HG03108 (cell line): ENCODE measurements at regions not wholly inside any gene's neighbourhood (a gene's known extent, or its start where the extent isn't known, plus 50 kb on each side); places are given as distances from the start of the nearest gene placed in this dataset.
"Not testable (repeated sequence)": the region's sequence is repeated elsewhere in the genome, so short reads cannot be mapped to it uniquely, and the experiment has no call there.

Source experiments
- ATAC-seq: cut with Tn5 transposase; IDR thresholded peaks from one replicate; pipeline ENCODE4 v1.9.1; 2021; ENCODE audit warnings: moderate library complexity; ENCODE audit not compliant: unreplicated experiment

GRCh38 chr3:99586701-99587100 lies 51.7 kb upstream of the COL8A1 start:
- ATAC-seq, result no peak

- no peak for ATAC-seq
These were observed 58.4 kb upstream of the COL8A1 start for GRCh38 chr3:99579965-99580364.

DNA sequence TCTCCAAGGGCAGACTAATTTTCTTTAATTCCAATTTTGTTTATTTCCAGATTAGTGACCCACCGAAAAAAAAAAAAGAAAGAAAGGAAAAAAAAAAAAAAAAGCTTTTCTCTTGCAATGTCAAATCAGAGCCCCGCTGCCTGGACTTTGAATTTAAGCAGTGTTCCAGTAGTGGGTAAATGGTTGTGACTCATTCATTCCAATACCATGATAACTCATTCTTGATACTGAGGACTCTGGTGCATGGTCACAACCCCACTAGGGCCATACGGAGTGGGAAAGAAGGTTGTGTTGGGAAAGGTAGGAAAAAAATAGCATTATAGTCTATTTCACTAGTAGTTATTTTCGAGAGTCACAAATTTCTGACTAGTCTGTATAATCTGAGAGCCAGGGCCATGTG lies 59.1 kb upstream of the COL8A1 start:
- no peak for ATAC-seq

DNA sequence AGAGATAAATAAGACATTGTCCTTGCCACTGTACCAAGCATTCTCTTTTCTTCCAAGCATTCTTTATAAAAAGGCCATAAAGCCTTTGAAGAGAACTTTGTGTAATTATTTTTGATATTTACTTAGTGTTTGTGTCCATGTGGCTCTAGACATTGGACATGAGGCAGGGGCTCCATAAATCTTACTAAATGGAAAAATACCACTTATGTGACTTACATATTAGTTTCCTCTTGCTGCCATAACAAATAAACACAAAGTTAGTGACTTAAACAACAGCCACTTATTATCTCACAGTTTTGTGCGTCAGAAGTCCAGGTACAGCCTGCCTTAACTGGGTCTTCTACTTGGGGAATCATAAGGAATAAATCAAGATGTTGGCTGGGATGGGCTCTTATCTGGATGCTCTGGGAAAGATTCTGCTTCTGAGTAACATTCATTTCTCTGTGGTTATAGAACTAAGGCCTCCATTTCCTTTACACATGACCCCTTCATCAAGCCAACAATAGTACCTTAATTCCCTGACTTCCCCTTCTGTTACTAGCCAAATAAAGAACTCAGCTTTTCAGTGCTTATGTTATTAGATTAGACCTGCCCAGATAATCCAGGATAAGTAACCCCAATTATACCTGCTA lies 59.9 kb upstream of the COL8A1 start:
- no peak for ATAC-seq

- ATAC-seq, result no peak
These were observed 61.4 kb upstream of the COL8A1 start for GRCh38 chr3:99576904-99577559.

- ATAC-seq, result no peak
These were observed 62.7 kb upstream of the COL8A1 start for GRCh38 chr3:99575683-99576082.

DNA sequence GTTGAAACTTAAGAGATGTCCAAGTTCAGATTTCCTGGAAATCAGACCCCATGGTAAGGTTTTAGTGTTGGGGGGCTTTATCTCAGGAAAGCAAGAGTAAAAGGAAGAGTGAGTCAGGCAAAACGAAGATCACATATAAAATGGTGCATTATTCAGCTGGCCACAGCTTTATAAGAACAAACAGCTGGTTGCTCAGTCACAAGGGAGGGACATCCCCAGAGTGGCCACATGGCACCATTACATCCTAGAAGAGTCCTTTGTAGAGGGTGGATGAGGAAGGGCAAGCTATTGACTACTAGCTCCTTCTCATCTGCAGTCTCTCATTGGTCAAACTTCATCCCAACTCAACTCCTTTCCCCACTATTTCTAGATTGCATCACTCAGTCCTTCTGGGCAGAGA lies 68.3 kb upstream of the COL8A1 start:
- no peak for ATAC-seq

DNA sequence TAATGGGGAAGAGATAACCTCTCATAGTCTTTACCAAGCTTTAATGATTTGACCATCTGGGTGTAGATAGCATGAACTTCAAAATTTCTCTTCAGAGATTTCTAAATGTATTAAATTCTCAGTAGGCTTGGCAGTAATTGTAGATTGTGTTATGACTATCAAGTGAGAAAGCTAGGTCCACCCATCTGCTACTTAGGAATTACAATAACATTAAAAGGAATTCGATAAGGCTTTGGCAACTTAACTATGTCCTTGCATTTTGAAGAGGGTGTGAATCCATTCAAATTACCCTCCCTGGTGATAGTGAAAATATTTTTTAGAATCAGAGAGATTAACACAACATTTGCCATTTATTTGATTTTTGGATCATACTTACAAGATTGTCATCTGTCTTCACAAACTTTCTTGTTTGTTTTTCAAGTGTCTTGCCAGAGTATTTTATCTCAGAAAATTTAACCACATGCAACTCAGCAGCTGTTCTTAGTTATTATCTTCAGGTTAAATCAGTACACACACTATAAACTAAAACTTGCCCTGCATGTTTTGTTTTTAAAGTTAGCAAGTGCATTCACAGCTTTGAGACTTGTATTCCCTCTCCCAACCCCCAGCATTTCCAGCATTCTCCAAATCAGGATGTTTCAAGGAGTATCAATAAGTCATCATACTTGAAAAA lies 69.6 kb upstream of the COL8A1 start:
- no peak for ATAC-seq

DNA sequence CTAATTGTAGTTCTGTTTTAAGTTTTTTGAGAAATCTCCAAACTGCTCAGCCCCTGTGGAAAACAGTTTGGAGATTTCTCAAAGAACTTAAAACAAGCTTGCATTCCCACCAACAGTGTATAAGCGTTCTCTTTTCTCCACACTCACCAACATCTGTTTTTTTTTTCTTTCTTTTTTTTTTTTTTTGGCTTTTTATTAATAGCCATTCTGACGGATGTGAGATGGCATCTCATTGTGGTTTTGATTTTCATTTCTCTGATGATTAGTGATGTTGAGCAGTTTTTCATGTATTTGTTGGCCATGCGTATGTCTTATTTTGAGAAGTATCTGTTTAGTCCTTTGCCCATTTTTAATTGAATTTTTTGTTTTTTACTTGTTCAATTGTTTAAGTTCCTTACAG lies 73.1 kb upstream of the COL8A1 start:
- no peak for ATAC-seq

DNA sequence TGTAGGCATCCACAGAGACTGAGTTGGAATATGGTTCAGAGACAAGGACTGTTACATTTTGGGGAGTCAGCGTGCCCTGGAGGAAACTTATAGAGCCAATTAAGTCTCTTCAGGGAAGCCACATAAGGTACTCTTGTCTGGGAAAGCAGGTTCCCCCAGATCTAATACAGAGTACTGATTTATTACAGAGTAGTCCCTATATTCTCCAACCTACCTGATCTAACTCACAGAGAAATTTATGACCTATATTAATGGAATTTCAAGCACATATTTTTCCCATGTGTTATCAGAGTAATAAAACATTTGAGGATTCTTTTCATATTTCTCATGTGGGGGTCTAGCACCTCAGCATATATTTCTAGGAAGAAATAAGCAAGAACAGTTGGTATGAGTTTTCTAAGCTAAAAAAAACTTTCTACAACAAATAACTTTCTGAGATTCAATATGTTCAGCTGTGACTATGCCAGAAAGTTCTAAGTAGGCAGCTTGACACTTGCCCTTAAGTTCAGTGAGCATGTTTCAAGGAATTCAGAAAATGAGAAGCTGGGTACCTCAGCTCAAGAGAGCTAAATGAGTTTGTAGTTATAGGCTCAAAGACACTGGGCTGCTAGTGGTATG lies 75.3 kb upstream of the COL8A1 start:
- no peak for ATAC-seq

GRCh38 chr3:99562138-99562537 lies 76.3 kb upstream of the COL8A1 start:
- ATAC-seq, result no peak

GRCh38 chr3:99561056-99561455 lies 77.3 kb upstream of the COL8A1 start:
- no peak for ATAC-seq

- no peak for ATAC-seq
These were observed 79.2 kb upstream of the COL8A1 start for GRCh38 chr3:99559196-99559595.

GRCh38 chr3:99555885-99556284 lies 82.5 kb upstream of the COL8A1 start:
- ATAC-seq, result not testable (repeated sequence)

DNA sequence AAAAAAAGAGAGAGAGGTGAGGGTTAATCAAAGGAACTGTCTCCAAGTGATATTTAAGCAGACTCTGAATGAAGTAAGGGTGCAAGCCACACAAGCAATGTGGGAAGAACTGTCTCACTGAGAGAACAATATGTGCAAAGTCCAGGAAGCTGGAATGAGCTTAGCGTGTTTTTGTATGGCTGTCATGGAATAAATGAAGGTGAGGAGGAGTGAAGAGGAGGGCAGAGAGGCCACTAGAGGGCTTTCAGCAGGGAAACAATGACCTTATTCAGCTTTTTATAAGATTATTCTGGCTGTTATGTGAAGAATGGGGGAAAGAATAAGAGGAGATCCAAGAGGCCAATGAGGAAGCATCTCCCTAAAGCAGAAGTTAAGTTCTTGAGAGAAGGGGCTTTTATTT lies 86.9 kb upstream of the COL8A1 start:
- ATAC-seq, result no peak

DNA sequence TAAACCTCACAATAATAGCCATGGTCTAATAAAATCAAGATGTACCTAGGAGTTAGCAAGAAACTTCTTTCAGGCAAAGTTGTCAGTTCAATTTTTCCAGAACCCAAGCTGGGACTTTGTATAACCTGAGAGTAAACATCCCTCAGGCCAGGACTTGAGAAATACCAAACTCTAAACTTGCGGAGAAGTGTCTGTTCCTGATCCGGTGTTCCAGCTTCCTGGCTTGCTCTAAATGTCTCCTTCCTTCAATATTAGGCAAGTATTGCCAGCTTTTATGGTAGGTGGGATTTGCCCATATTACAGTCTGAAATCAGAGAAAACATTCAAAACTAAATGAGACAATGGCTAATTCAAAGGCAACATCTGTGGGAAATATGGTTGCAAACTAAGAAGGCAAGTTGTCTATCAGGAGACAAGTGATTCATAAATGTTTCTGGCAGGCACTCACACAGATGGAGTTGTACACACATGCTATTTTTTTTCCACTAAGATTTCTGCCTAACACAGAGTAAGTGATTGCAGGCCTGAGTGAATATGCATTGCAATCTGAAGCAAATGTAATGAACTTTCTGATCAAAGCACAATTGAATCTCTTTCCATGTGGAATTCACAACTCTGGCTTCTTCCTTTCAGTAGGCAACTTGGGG lies 88.3 kb upstream of the COL8A1 start:
- ATAC-seq, result no peak

- ATAC-seq, result no peak
These were observed 89.2 kb upstream of the COL8A1 start for GRCh38 chr3:99549220-99549619.

DNA sequence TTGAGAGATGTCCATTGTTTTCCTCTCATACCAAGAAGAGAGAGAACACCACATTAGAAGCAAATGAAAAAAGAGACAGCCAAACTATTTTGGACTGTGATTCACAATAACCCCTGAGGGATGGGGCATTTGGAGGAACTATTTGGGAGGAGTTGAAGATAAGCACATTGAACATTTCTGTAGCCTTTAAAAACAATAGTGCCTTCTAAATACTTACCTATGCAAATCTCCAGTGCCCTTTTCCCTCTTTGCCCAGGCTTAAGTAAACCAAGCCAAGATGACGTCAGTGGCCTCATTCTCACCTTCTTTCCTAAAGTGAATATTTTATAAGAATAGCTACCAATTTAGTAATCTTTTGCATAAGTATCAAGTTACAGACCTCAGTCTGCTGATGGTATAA lies 89.7 kb upstream of the COL8A1 start:
- ATAC-seq, result no peak

DNA sequence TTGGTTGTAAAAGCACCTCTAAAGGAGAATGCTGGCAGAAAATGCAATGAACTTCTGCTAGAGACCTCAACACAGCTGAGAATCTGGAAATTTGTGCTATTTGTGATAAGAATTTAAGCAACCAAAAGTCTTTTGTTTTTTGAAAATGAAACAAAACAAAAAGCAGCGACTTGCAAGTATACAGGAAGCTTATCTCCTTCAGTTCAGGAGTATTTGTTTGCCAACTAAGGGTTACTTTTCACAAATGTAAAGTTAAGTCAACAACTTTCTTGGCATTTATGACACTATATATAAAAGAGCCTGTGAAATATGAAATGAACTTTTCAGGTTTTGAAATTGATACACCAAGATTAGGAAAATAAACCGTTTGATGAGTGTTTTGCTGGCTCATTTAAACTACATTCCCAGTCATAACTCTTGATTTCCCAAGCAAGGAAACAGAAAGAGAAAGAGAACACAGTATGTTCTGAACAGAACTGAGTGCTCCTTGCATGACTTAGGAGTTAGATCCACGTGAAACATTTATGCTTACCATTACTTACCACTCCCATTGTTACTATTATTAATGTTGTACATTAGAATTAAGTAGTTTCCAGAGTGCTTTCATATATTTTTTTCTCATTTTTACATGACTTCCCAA lies 92.3 kb upstream of the COL8A1 start:
- no peak for ATAC-seq

- ATAC-seq, result no peak
These were observed 93.6 kb upstream of the COL8A1 start for GRCh38 chr3:99544786-99545281.

- ATAC-seq, result no peak
These were observed 94.6 kb upstream of the COL8A1 start for GRCh38 chr3:99543796-99544195.
